Transverse colon (tissue), 4 donors: ENCODE measurements at regions not wholly inside any gene's neighbourhood (a gene's known extent, or its start where the extent isn't known, plus 50 kb on each side); places are given as distances from the start of the nearest gene placed in this dataset.
A peak's percentile ranks its signal among the peaks of the same experiment; 100 is the strongest.
"Not testable (repeated sequence)": the region's sequence is repeated elsewhere in the genome, so short reads cannot be mapped to it uniquely, and the experiment has no call there.

Source experiments
- DNase-seq: peaks from one replicate; pipeline ENCODE4 v3.0.0-alpha.2; 2019
- H3K27ac ChIP-seq, 4 donors: fragments of 200-600 bp; sonication (generic); 2 replicates each; pipeline ENCODE4 v1.5.1; 2016 to 2018; ENCODE audit warnings: inconsistent platforms in 4 of 4
- H3K27me3 ChIP-seq: fragments of 200-600 bp; sonication (generic); 2 replicates; pipeline ENCODE4 v1.5.1; 2017; ENCODE audit warnings: inconsistent platforms
- H3K36me3 ChIP-seq, 4 donors: fragments of 200-600 bp; sonication (generic); 2 replicates each; pipeline ENCODE4 v1.5.1; 2017 to 2019; ENCODE audit warnings: inconsistent platforms in 4 of 4
- H3K4me1 ChIP-seq, 4 donors: fragments of 200-600 bp; sonication (generic); 2 replicates each; pipeline ENCODE4 v1.5.1; 2017 to 2020; ENCODE audit warnings: inconsistent platforms in 4 of 4
- H3K4me3 ChIP-seq, 4 donors: fragments of 200-600 bp; sonication (generic); 1 replicate in 1 of 4; 2 replicates in 3 of 4; pipeline versions ENCODE4 v1.5.1 to v1.6.1; 2017 to 2019; ENCODE audit warnings: inconsistent platforms in 4 of 4
- H3K9me3 ChIP-seq, 2 donors: fragments of 200-600 bp; sonication (generic); 2 replicates each; pipeline ENCODE4 v1.5.1; 2017 to 2019; ENCODE audit warnings: inconsistent platforms in 2 of 2
- WGBS, 2 donors: methylation state at CpG; one replicate each; pipeline ENCODE4 v1.1.5; 2018; ENCODE audit warnings: low coverage in 1 of 2; 5-methylcytosine and 5-hydroxymethylcytosine counted together
- in situ Hi-C, 4 donors: fragments of 200-750 bp; cut with MboI; loops; one replicate each; pipeline versions ENCODE4 v1.15.0 to v1.15.1; 2017; ENCODE audit warnings: low sequenced_read_pairs in 3 of 4, low pct_ligation_motif_present in 1 of 4, low pct_unique_long_range_greater_than_20kb in 1 of 4
- intact Hi-C: fragments of 100-400 bp; cut with DNase I; formaldehyde crosslinking; loops from one replicate; pipeline ENCODE4 v1.15.1; 2023; ENCODE audit warnings: low total_unique reads
- TF ChIP-seq, protein P1 (sequence below), 5 experiments: fragments of 200-600 bp in 3 of 5; fragments of 450-650 bp in 2 of 5; sonication (generic) in 3 of 5; IDR thresholded peaks; 1 replicate in 2 of 5; 2 replicates in 3 of 5; pipeline ENCODE4 v1.5.1; 2016 to 2017; ENCODE audit warnings: antibody characterized with exemption in 5 of 5, inconsistent platforms in 3 of 5, mild to moderate bottlenecking in 2 of 5, moderate library complexity in 1 of 5

DNA sequence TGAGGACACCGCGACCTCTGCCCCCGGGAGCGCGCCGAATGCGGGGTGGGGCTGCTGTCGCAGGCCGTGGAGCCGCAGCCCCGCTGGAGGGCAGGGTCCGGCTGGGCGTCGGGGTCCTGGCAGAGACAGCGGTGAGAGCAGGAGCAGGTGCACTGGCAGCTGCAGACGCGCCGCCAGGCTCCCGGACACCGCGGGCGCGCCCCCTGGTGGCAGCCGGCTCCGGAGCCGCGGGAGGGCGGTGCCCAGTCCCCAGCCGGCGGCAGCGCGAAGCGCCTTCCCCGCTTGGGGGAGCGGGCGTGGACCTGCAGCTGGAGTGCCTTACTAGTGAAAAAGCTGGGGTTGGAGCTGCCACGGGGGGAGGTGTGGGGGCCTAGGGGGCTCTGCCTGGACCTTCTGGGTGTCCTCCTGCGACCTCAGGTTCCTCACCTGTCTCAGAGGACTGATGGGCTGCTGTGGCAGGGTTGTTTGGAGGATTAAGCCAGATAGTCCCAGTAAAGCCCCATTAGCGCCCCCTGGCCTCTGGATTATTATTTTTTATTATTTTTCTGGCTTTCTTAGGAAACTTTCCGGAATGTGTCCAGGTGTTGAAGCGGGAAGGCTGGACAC lies 274.2 kb downstream of the CCDC74A start:
- in situ Hi-C loops, H3K27me3 ChIP-seq, H3K27ac ChIP-seq, H3K9me3 ChIP-seq, intact Hi-C loops, H3K36me3 ChIP-seq: not testable (repeated sequence)
- peaks cover 5 to 15% (median 13%) of the 10 kb centered on the region in 4 donors for H3K4me1 ChIP-seq
- DNase-seq, result peak; percentile 79
- TF ChIP-seq, protein P1, sequence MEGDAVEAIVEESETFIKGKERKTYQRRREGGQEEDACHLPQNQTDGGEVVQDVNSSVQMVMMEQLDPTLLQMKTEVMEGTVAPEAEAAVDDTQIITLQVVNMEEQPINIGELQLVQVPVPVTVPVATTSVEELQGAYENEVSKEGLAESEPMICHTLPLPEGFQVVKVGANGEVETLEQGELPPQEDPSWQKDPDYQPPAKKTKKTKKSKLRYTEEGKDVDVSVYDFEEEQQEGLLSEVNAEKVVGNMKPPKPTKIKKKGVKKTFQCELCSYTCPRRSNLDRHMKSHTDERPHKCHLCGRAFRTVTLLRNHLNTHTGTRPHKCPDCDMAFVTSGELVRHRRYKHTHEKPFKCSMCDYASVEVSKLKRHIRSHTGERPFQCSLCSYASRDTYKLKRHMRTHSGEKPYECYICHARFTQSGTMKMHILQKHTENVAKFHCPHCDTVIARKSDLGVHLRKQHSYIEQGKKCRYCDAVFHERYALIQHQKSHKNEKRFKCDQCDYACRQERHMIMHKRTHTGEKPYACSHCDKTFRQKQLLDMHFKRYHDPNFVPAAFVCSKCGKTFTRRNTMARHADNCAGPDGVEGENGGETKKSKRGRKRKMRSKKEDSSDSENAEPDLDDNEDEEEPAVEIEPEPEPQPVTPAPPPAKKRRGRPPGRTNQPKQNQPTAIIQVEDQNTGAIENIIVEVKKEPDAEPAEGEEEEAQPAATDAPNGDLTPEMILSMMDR (IDR thresholded peaks at IDR 0.05), result peak; percentile 19 to 85 (median 69)
- WGBS, 2 donors, result 7% methylated on average over 19 of the region's 41 CpGs; no CpG with 5 or more reads in 1 of the 2 donors
- peak overlapping the region in 3 of 4 donors; percentile 21 to 48 (median 38) for H3K4me3 ChIP-seq

GRCh38 chr2:131802351-131802836 lies 274.7 kb downstream of the CCDC74A start:
- H3K9me3 ChIP-seq, H3K36me3 ChIP-seq, in situ Hi-C loops, H3K27me3 ChIP-seq, H3K27ac ChIP-seq, intact Hi-C loops: not testable (repeated sequence)
- DNase-seq, result peak; percentile 32
- Histone ChIP-seq H3K4me3 (peak overlapping the region in 3 of 4 donors; percentile 21 to 48 (median 38)), H3K4me1 (peaks cover 5 to 15% (median 13%) of the 10 kb centered on the region in 4 donors)
- 22% methylated on average over 24 of the region's 34 CpGs; no CpG with 5 or more reads in 1 of the 2 donors for WGBS, 2 donors
- TF ChIP-seq, protein P1 (IDR thresholded peaks at IDR 0.05), result peak in 1 of 5 experiments; percentile 3

DNA sequence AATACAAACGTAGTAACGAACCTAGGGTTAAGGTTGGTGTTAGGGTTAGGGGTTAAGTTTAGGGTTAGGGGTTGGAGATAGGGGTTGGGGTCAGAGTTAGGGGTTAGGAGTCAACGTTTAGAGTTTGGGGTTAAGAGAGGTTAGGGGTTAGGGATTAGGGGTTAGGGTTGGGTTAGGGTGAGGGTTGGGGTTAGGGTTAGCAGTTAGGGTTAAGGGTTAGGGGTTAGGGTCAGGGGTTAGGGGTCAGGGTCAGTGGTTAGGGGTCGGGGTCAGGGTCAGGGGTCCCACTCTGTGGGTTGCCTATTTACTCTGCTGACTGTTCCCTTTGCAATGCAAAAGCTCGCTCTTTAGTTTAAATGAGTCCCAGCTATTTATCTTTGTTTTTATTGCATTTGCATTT lies 275.5 kb downstream of the CCDC74A start:
- H3K4me1 ChIP-seq, result peaks cover 5 to 15% (median 13%) of the 10 kb centered on the region in 4 donors
- H3K9me3 ChIP-seq, H3K4me3 ChIP-seq, H3K36me3 ChIP-seq, H3K27ac ChIP-seq, in situ Hi-C loops, DNase-seq, intact Hi-C loops, H3K27me3 ChIP-seq: not testable (repeated sequence)
- 63% methylated on average over 5 of the region's 5 CpGs; no CpG with 5 or more reads in 1 of the 2 donors for WGBS, 2 donors

GRCh38 chr2:131812605-131813004 lies 284.9 kb downstream of the CCDC74A start:
- H3K36me3 ChIP-seq, in situ Hi-C loops, H3K27ac ChIP-seq, H3K4me3 ChIP-seq, H3K9me3 ChIP-seq, H3K4me1 ChIP-seq, intact Hi-C loops, DNase-seq, H3K27me3 ChIP-seq: not testable (repeated sequence)
- 43 to 60% methylated on average over 1 to 2 of the region's 2 CpGs for WGBS, 2 donors

GRCh38 chr2:131813378-131813777 lies 285.7 kb downstream of the CCDC74A start:
- DNase-seq, H3K9me3 ChIP-seq, H3K4me1 ChIP-seq, H3K27me3 ChIP-seq, intact Hi-C loops, H3K4me3 ChIP-seq, H3K27ac ChIP-seq, H3K36me3 ChIP-seq, in situ Hi-C loops: not testable (repeated sequence)
- 87 to 95% methylated on average over 3 to 21 of the region's 21 CpGs for WGBS, 2 donors

GRCh38 chr2:131818267-131818973 lies 290.7 kb downstream of the CCDC74A start:
- H3K4me3 ChIP-seq, in situ Hi-C loops, H3K27ac ChIP-seq, intact Hi-C loops, H3K36me3 ChIP-seq, H3K4me1 ChIP-seq, DNase-seq, H3K9me3 ChIP-seq, H3K27me3 ChIP-seq: not testable (repeated sequence)
- 60% methylated on average over 4 of the region's 4 CpGs; no CpG with 5 or more reads in 1 of the 2 donors for WGBS, 2 donors

- DNase-seq, H3K36me3 ChIP-seq, H3K27ac ChIP-seq, H3K9me3 ChIP-seq, H3K27me3 ChIP-seq, H3K4me3 ChIP-seq, H3K4me1 ChIP-seq, intact Hi-C loops, in situ Hi-C loops: not testable (repeated sequence)
- WGBS, 2 donors, result 63% methylated on average over 2 of the region's 3 CpGs; no CpG with 5 or more reads in 1 of the 2 donors
These were observed 294.6 kb downstream of the CCDC74A start for GRCh38 chr2:131822237-131822721.

- H3K9me3 ChIP-seq, H3K27me3 ChIP-seq, H3K4me1 ChIP-seq, H3K27ac ChIP-seq, DNase-seq, intact Hi-C loops, H3K36me3 ChIP-seq, in situ Hi-C loops, H3K4me3 ChIP-seq: not testable (repeated sequence)
- WGBS, 2 donors, result 85% methylated on average over 2 of the region's 2 CpGs; no CpG with 5 or more reads in 1 of the 2 donors
These were observed 295.4 kb downstream of the CCDC74A start for GRCh38 chr2:131823058-131823457.

GRCh38 chr2:131824986-131825385 lies 297.3 kb downstream of the CCDC74A start:
- intact Hi-C loops, H3K27me3 ChIP-seq, H3K4me1 ChIP-seq, H3K27ac ChIP-seq, H3K36me3 ChIP-seq, in situ Hi-C loops, H3K9me3 ChIP-seq, H3K4me3 ChIP-seq, DNase-seq: not testable (repeated sequence)
- WGBS, 2 donors, result 26 to 51% methylated on average over 2 of the region's 2 CpGs
